GM03348 (cell line): ENCODE measurements at regions not wholly inside any gene's neighbourhood (a gene's known extent, or its start where the extent isn't known, plus 50 kb on each side); places are given as distances from the start of the nearest gene placed in this dataset.

Experiments
- DNase-seq: peaks from one replicate; pipeline ENCODE4 v3.0.0; 2012; ENCODE audit warnings: low spot score

GRCh38 chr2:161020437-161020836 lies 139.8 kb upstream of the TANK start:
- DNase-seq, result no peak

- no peak for DNase-seq
Observed at GRCh38 chr2:161028581-161028980, 131.6 kb upstream of the TANK start.

DNA sequence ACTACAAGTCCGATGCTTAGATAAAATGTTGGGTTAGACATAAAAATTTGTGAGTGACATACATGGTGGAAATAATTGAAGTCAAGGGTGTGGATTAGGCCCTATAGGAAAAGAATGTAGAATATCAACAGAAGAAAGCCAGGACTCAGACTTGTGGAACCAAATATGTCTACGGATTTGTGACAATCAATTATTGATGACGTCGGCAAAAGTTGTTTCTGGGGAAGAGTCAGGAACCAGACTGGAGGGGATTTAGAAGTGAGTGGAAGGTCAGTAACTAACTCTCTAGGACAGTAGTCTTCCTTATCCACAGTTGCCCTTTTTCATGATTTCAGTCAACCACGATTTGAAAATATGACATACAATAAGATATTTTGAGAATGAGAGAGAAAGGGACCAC lies 130.9 kb upstream of the TANK start:
- no peak for DNase-seq

DNA sequence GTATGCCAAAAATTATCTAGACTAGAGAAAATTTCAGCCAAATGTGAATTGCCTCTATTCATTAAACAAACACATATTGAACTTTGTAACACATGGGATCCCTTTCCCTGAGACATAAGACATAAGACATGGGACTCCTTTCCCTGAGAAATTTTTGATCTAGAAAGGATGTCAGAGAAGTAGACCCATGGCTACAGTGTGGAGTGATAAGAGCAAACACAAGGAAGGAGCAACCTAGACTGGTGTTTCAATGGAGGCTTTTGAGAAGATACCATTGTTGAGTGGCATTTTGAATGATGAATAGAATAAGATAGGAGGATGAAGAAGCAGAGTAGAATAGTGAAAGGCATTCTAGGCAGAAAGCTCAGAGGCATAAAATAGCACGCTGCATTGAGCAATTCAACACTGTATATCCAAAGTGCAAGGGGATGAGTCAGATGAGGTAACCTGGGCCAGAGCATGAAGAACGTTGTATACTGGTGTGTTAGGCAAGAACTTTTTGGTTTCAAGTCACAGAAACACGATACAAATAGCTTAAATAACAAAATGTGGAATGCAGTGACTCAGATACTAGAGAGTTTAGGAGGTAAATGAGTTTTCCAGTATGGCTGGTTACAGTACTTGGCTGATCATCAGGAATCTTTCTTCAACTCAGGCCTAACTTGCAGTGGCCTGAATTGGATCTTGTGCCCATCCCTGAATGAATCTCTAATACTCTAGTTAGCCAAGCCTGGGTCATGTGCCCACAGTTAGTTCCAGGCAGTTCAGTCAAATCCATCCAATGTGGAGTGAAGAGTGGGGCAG lies 129.8 kb upstream of the TANK start:
- DNase-seq, result peak; percentile 89

DNA sequence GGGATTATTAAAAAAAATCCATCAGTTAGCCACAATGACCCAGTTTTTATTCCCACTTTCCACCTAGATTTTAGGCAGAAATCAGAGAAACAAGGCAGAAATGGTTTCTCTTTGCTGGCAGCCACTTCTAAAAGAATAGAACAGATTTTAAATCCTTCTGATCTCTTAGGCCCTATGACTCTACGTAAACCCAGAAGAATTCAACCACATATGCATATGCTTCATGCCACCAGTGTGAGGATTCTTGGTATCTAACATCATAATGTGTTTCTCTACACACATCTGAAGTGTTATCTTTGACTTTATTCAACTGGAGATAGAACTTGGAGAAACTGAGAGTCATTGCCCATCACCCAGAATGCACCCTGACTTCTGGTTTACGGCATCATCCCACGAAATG lies 128.7 kb upstream of the TANK start:
- no peak for DNase-seq

DNA sequence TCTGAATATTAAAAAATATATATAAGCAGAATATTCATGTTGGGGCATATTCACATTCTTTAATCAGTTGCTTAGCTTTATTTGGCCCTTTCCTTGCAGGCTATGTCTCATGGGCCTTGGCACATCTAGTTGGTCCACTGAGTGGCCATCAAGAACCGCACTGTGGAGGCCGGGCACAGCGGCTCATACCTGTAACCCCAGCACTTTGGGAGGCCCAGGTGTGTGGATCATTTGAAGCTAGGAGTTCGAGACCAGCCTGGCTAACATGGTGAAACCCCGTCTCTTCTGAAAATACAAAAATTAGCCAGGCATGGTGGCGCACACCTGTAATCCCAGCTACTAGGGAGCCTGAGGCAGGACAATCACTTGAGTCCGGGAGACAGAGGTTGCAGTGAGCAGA lies 127.6 kb upstream of the TANK start:
- DNase-seq, result no peak

DNA sequence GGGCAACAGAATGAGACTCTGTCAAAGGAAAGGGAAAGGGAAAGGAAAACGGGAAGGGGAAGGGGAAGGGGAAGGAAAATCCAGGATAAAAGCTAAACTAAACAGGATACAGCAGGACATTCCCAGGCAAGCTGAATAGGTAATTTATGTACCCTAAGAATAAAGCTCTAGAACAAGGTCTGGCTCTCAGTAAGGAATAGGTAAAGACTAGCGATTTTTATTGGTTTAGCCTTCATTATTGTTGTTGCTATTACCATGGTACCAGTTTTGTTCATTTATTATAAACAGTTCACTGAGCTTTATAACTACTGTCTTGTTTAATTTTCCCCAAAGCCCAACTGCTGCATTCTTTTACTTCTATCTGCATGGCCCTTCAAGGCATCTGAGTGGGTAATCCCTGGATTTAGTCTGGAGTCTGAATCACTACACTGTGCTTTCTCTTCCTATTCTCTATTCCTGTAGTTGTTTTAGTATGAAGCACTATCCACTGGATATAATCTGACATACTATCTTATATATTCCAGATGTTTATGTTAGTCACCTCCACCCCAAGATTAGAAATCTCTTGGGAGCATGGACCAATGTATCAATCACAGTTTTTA lies 127.1 kb upstream of the TANK start:
- DNase-seq, result no peak

- DNase-seq, result no peak
Observed at GRCh38 chr2:161036926-161037325, 123.3 kb upstream of the TANK start.

DNA sequence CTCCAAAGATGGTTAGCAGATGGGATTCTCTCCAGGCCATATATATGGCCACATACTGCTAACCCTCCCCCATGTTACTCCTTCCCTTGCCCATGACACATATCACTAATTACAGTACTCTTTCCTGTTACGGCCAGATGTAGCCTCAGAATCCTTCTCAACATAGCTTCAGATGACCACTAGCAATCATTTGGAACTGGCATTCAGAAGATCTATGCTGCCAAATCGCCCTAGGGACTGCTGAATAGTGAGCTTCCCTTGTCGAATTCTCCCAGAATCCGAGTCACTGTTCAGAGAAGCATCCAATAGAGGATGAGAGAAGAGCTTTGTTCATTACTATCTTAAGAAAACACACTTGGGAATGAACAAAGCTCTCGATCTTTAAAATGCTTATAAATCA lies 121.2 kb upstream of the TANK start:
- no peak for DNase-seq

- DNase-seq, result no peak
Observed at GRCh38 chr2:161041356-161041755, 118.9 kb upstream of the TANK start.

- DNase-seq, result no peak
Observed at GRCh38 chr2:161042990-161043625, 117.1 kb upstream of the TANK start.

- DNase-seq, result peak; percentile 24
Observed at GRCh38 chr2:161044095-161044865, 115.9 kb upstream of the TANK start.

DNA sequence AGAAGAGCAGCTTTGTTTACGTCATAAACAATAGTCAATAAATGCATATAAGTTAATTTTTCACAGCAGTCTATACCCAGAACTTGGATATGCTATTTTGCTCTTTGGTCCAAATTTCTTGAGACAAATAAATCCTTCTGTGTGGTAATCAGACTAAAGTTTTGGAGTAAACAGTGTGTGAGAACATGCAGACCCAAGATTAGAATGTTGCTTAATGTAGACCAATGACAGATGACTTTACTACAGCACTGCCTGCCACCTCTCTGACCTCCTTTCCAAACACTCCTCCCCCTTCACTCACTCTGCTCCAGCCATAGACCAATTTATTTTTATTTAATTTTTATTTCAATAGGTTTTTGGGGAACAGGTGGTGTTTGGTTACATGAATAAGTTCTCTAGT lies 115.3 kb upstream of the TANK start:
- DNase-seq, result no peak

GRCh38 chr2:161045726-161046125 lies 114.5 kb upstream of the TANK start:
- DNase-seq, result no peak

DNA sequence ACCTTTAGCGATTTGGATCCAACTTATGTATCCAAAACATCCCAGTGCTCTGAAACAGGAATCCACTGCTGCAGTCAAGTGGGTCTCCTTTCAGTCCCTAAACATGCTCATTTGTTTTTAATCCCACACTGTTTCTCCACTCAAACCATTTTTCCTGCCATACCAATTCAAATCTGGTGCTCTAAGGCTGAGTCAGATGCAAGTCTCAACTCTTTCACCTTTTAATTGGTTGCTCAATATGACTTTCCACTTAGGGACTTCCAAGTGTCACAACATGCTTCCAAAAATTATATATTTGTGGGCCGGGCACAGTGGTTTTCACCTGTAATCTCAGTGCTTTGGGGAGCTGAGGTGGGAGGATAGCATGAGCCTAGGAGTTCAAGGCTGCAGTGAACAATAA lies 113.4 kb upstream of the TANK start:
- no peak for DNase-seq

DNA sequence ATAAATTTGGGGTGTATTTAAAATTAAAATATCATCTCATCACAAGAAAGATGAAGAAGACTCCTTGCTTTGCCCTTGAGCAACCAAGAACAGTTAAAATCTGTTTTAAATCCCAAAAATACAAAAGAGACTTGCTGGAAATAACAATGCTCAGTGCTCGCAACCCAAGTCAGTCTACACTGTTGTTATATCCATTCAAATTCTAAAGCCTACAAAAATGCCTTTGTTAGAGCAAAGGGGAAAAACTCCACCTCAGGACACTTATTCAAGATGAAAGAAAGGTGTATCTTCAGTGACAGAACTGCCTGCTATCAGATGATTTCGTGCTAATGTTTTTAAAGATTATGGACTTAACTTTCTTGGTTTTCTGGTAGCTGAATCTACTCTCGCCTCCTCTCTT lies 111.9 kb upstream of the TANK start:
- no peak for DNase-seq

GRCh38 chr2:161049559-161049958 lies 110.7 kb upstream of the TANK start:
- no peak for DNase-seq

DNA sequence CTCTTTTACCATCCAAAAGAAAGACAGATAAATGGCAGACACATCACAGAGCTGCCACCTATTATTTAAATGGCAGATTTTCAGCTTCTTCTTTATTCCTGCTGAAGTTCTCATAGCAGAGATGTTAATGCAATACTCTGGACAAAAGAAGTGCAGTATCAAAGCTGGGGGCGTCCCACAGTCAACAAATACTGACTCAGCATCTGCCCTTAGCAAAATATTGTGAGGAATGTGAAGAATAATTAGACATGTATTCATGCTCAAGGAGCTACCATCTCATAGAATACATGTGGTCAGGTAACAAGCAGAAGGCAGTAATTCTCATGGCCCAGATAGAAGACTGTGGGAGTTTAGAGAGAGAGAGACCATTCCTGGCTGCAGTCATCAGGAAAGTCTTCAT lies 108.0 kb upstream of the TANK start:
- no peak for DNase-seq

DNA sequence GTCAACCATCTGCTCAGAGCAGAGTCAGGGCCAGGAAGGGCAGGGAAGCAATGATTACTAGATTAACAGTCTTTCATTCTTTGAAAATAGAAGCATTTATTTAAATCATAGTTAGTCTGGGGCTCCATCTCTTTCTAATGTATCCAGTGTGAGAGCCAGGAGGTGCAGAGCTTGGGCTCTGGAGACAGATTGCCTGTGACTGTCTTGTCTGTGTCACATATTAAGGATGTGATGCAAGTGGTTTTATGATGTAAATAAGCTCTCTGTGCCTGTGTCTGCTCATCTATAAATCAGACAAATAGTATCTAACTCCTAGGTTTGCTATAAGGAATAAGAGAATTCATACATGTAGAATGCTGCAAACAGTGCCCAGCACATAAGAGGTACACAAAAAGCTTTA lies 104.9 kb upstream of the TANK start:
- DNase-seq, result no peak

DNA sequence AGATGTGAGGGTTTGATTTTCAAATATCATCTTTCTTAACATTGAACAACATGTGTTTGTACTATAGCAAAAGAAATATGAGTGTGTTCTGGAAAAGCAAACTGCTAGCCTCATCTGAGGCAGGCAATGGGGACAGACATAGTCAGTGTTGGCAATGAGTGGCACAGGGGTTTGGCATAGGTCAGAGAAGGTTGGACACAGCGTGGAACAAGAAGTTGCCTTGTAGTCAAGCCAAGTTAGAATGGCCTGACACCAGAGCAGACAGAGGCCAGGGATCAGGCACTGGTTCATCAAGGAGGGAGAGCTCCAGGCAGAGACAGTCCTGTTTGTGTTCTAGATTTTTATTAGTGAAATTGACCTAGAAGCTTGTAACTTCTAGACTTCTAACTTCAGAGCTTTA lies 100.8 kb upstream of the TANK start:
- no peak for DNase-seq

GRCh38 chr2:161061786-161062185 lies 98.4 kb upstream of the TANK start:
- no peak for DNase-seq

DNA sequence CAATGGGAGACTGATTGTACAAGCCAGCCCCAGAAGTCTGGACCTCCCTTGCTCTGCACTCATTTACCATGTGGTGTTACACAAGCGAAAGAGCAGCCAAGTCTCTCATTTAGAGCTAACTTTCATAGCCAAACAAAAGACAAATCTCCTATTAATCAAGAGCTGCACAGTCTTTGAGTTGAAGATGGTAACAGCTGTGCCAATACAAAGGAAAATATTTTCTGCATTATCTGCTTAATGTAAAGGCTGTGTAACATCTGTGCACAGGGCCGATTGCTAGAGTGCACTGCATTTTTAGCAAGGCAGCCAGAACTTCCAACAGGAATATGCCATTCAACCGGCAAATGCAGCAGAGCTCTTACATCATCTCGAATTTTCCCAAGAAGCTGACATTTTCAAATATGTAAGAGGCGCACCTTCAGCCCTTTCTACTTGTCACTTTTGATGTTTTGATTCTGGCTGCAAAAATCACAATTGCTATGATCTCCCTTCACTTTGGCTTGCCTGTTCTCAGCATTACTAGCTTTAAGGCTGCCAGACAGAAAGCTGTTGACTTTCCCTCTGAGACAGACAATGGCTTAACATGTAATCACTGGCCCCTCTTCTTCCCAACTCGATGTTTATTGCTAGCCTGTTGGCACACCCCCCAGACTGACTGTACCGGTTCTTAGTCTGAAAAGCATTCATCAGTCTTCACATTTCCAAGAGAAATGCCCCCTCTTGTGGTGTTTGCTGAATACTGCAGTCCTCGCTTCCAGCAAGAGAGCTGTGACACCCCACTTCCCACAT lies 96.9 kb upstream of the TANK start:
- peak; percentile 80 for DNase-seq
